ENCODE measurements at regions not wholly inside any gene's neighbourhood (a gene's known extent, or its start where the extent isn't known, plus 50 kb on each side); places are given as distances from the start of the nearest gene placed in this dataset.

- Histone ChIP-seq H3K4me3 (ENCODE audit: low read length) (no peak overlapping the region), H3K4me1 (ENCODE audit: control insufficient read depth, insufficient read depth, low read length) (no peaks in the 10 kb centered on the region; the same call in 1 of the 2 replicates), H3K27ac (ENCODE audit: low read length) (no peak overlapping the region), H3K36me3 (ENCODE audit: control insufficient read depth, insufficient read depth, low read length) (no peaks in the 10 kb centered on the region), H3K27me3 (ENCODE audit: control insufficient read depth, insufficient read depth, low read length) (no peaks in the 10 kb centered on the region), H3K9me3 (ENCODE audit: control insufficient read depth, insufficient read depth, low read length) (no peaks in the 10 kb centered on the region)
- DNase-seq (ENCODE audit: low read depth, low spot score): no peak
- WGBS (ENCODE audit: insufficient coverage, insufficient read length): no CpG with 5 or more reads among the region's 6 CpGs
These were observed 523.0 kb downstream of the TXNL1 start for GRCh38 chr18:56115071-56116015.

- H3K36me3 ChIP-seq (ENCODE audit: control insufficient read depth, insufficient read depth, low read length): no peaks in the 10 kb centered on the region
- H3K9me3 ChIP-seq (ENCODE audit: control insufficient read depth, insufficient read depth, low read length): no peaks in the 10 kb centered on the region
- no peaks in the 10 kb centered on the region; the same call in 1 of the 2 replicates for H3K4me1 ChIP-seq (ENCODE audit: control insufficient read depth, insufficient read depth, low read length)
- no CpG with 5 or more reads among the region's 1 CpG for WGBS (ENCODE audit: insufficient coverage, insufficient read length)
- DNase-seq (ENCODE audit: low read depth, low spot score): no peak
- H3K27ac ChIP-seq (ENCODE audit: low read length): no peak overlapping the region
- no peak overlapping the region for H3K4me3 ChIP-seq (ENCODE audit: low read length)
- H3K27me3 ChIP-seq (ENCODE audit: control insufficient read depth, insufficient read depth, low read length): no peaks in the 10 kb centered on the region
These were observed 525.0 kb upstream of the TCF4 start for GRCh38 chr18:56112984-56113383.

GRCh38 chr18:56112013-56112749 lies 524.2 kb upstream of the TCF4 start:
- no CpG with 5 or more reads among the region's 6 CpGs for WGBS (ENCODE audit: insufficient coverage, insufficient read length)
- no peaks in the 10 kb centered on the region for H3K36me3 ChIP-seq (ENCODE audit: control insufficient read depth, insufficient read depth, low read length)
- no peak for DNase-seq (ENCODE audit: low read depth, low spot score)
- H3K4me3 ChIP-seq (ENCODE audit: low read length): no peak overlapping the region
- no peaks in the 10 kb centered on the region for H3K9me3 ChIP-seq (ENCODE audit: control insufficient read depth, insufficient read depth, low read length)
- H3K27ac ChIP-seq (ENCODE audit: low read length): no peak overlapping the region
- no peaks in the 10 kb centered on the region; the same call in 1 of the 2 replicates for H3K4me1 ChIP-seq (ENCODE audit: control insufficient read depth, insufficient read depth, low read length)
- H3K27me3 ChIP-seq (ENCODE audit: control insufficient read depth, insufficient read depth, low read length): no peaks in the 10 kb centered on the region

- H3K9me3 ChIP-seq (ENCODE audit: control insufficient read depth, insufficient read depth, low read length): no peaks in the 10 kb centered on the region
- no peak overlapping the region for H3K27ac ChIP-seq (ENCODE audit: low read length)
- H3K27me3 ChIP-seq (ENCODE audit: control insufficient read depth, insufficient read depth, low read length): no peaks in the 10 kb centered on the region
- no peak overlapping the region for H3K4me3 ChIP-seq (ENCODE audit: low read length)
- no peaks in the 10 kb centered on the region for H3K36me3 ChIP-seq (ENCODE audit: control insufficient read depth, insufficient read depth, low read length)
- no CpG with 5 or more reads among the region's 5 CpGs for WGBS (ENCODE audit: insufficient coverage, insufficient read length)
- H3K4me1 ChIP-seq (ENCODE audit: control insufficient read depth, insufficient read depth, low read length): no peaks in the 10 kb centered on the region; the same call in 1 of the 2 replicates
- no peak for DNase-seq (ENCODE audit: low read depth, low spot score)
These were observed 521.8 kb upstream of the TCF4 start for GRCh38 chr18:56109757-56110156.

- Histone ChIP-seq H3K27me3 (ENCODE audit: control insufficient read depth, insufficient read depth, low read length) (no peaks in the 10 kb centered on the region), H3K4me3 (ENCODE audit: low read length) (no peak overlapping the region), H3K9me3 (ENCODE audit: control insufficient read depth, insufficient read depth, low read length) (no peaks in the 10 kb centered on the region), H3K36me3 (ENCODE audit: control insufficient read depth, insufficient read depth, low read length) (no peaks in the 10 kb centered on the region), H3K4me1 (ENCODE audit: control insufficient read depth, insufficient read depth, low read length) (no peaks in the 10 kb centered on the region; the same call in 1 of the 2 replicates), H3K27ac (ENCODE audit: low read length) (no peak overlapping the region)
- 100% methylated on average over 1 of the region's 4 CpGs for WGBS (ENCODE audit: insufficient coverage, insufficient read length)
- DNase-seq (ENCODE audit: low read depth, low spot score): no peak
These were observed 520.7 kb upstream of the TCF4 start for GRCh38 chr18:56108478-56109367.

GRCh38 chr18:56107821-56108477 lies 520.0 kb upstream of the TCF4 start:
- no CpG with 5 or more reads among the region's 5 CpGs for WGBS (ENCODE audit: insufficient coverage, insufficient read length)
- Histone ChIP-seq H3K27ac (ENCODE audit: low read length) (no peak overlapping the region), H3K9me3 (ENCODE audit: control insufficient read depth, insufficient read depth, low read length) (no peaks in the 10 kb centered on the region), H3K36me3 (ENCODE audit: control insufficient read depth, insufficient read depth, low read length) (no peaks in the 10 kb centered on the region), H3K4me3 (ENCODE audit: low read length) (no peak overlapping the region), H3K27me3 (ENCODE audit: control insufficient read depth, insufficient read depth, low read length) (no peaks in the 10 kb centered on the region), H3K4me1 (ENCODE audit: control insufficient read depth, insufficient read depth, low read length) (no peaks in the 10 kb centered on the region; the same call in 1 of the 2 replicates)
- no peak for DNase-seq (ENCODE audit: low read depth, low spot score)

- no peak overlapping the region for H3K27ac ChIP-seq (ENCODE audit: low read length)
- H3K27me3 ChIP-seq (ENCODE audit: control insufficient read depth, insufficient read depth, low read length): no peaks in the 10 kb centered on the region
- H3K4me1 ChIP-seq (ENCODE audit: control insufficient read depth, insufficient read depth, low read length): no peaks in the 10 kb centered on the region
- no CpG with 5 or more reads among the region's 6 CpGs for WGBS (ENCODE audit: insufficient coverage, insufficient read length)
- no peaks in the 10 kb centered on the region; the same call in 1 of the 2 replicates for H3K9me3 ChIP-seq (ENCODE audit: control insufficient read depth, insufficient read depth, low read length)
- no peak for DNase-seq (ENCODE audit: low read depth, low spot score)
- H3K36me3 ChIP-seq (ENCODE audit: control insufficient read depth, insufficient read depth, low read length): no peaks in the 10 kb centered on the region
- no peak overlapping the region for H3K4me3 ChIP-seq (ENCODE audit: low read length)
These were observed 512.2 kb upstream of the TCF4 start for GRCh38 chr18:56100090-56100722.

- H3K27ac ChIP-seq (ENCODE audit: low read length): no peak overlapping the region
- no peaks in the 10 kb centered on the region; the same call in 1 of the 2 replicates for H3K9me3 ChIP-seq (ENCODE audit: control insufficient read depth, insufficient read depth, low read length)
- no peak overlapping the region for H3K4me3 ChIP-seq (ENCODE audit: low read length)
- WGBS (ENCODE audit: insufficient coverage, insufficient read length): no CpG with 5 or more reads among the region's 5 CpGs
- DNase-seq (ENCODE audit: low read depth, low spot score): no peak
- H3K4me1 ChIP-seq (ENCODE audit: control insufficient read depth, insufficient read depth, low read length): no peaks in the 10 kb centered on the region
- H3K36me3 ChIP-seq (ENCODE audit: control insufficient read depth, insufficient read depth, low read length): no peaks in the 10 kb centered on the region
- H3K27me3 ChIP-seq (ENCODE audit: control insufficient read depth, insufficient read depth, low read length): no peaks in the 10 kb centered on the region
These were observed 509.6 kb upstream of the TCF4 start for GRCh38 chr18:56097621-56098020.

GRCh38 chr18:56096861-56097260 lies 508.9 kb upstream of the TCF4 start:
- Histone ChIP-seq H3K4me1 (ENCODE audit: control insufficient read depth, insufficient read depth, low read length) (no peaks in the 10 kb centered on the region), H3K36me3 (ENCODE audit: control insufficient read depth, insufficient read depth, low read length) (no peaks in the 10 kb centered on the region), H3K4me3 (ENCODE audit: low read length) (no peak overlapping the region), H3K27me3 (ENCODE audit: control insufficient read depth, insufficient read depth, low read length) (no peaks in the 10 kb centered on the region), H3K9me3 (ENCODE audit: control insufficient read depth, insufficient read depth, low read length) (no peaks in the 10 kb centered on the region; the same call in 1 of the 2 replicates), H3K27ac (ENCODE audit: low read length) (no peak overlapping the region)
- WGBS (ENCODE audit: insufficient coverage, insufficient read length): no CpG with 5 or more reads among the region's 4 CpGs
- no peak for DNase-seq (ENCODE audit: low read depth, low spot score)
